Adrenal gland (tissue), 9 donors: ENCODE measurements at regions not wholly inside any gene's neighbourhood (a gene's known extent, or its start where the extent isn't known, plus 50 kb on each side); places are given as distances from the start of the nearest gene placed in this dataset.

Source experiments
- DNase-seq, 7 donors: peaks; one replicate each; pipeline ENCODE4 v3.0.0-alpha.2; 2019 to 2020
- H3K27ac ChIP-seq, 5 donors: fragments of 200-600 bp; sonication (generic) in 4 of 5; 1 replicate in 3 of 5; 2 replicates in 2 of 5; pipeline versions ENCODE4 v1.5.1 to v1.8.0; 2016 to 2020; ENCODE audit warnings: mild to moderate bottlenecking in 1 of 5
- H3K27me3 ChIP-seq: fragments of 200-600 bp; 2 replicates; pipeline ENCODE4 v1.8.0; 2021
- H3K36me3 ChIP-seq, 2 donors: fragments of 200-600 bp; replicated peaks in 1 of 2; 1 replicate in 1 of 2; 2 replicates in 1 of 2; pipeline versions ENCODE4 v1.5.1 to v1.8.0; 2018 to 2022
- H3K4me1 ChIP-seq, 2 donors: fragments of 200-600 bp; replicated peaks in 1 of 2; 1 replicate in 1 of 2; 2 replicates in 1 of 2; pipeline versions ENCODE4 v1.5.1 to v1.8.0; 2018 to 2021
- H3K4me3 ChIP-seq, 4 donors: fragments of 200-600 bp; sonication (generic) in 3 of 4; one replicate each; pipeline ENCODE4 v1.5.1; 2016 to 2018
- H3K9me3 ChIP-seq, 3 donors: fragments of 200-600 bp; sonication (generic) in 1 of 3; replicated peaks in 1 of 3; 1 replicate in 2 of 3; 2 replicates in 1 of 3; pipeline versions ENCODE4 v1.5.1 to v1.8.0; 2016 to 2021
- POLR2A ChIP-seq, 2 donors: fragments of 450-650 bp; IDR thresholded peaks; one replicate each; pipeline ENCODE4 v1.6.1; 2017; ENCODE audit warnings: antibody characterized with exemption in 2 of 2, mild to moderate bottlenecking in 2 of 2, moderate library complexity in 1 of 2
- WGBS, 4 donors: extraction: QIAGEN DNeasy Blood & Tissue Kit in 2 of 4; methylation state at CpG; one replicate each; pipeline versions ENCODE4 v1.1.5 to v1.1.7; 2013 to 2017; 5-methylcytosine and 5-hydroxymethylcytosine counted together
- intact Hi-C, 2 donors: fragments of 100-400 bp; cut with DNase I; formaldehyde crosslinking; loops; one replicate each; pipeline versions ENCODE4 v1.14.1 to v1.15.0; 2022 to 2023
- TF ChIP-seq, protein P1 (sequence below), 6 experiments: fragments of 450-650 bp in 4 of 6; fragments of 200-600 bp in 2 of 6; sonication (generic) in 1 of 6; IDR thresholded peaks; 1 replicate in 5 of 6; 2 replicates in 1 of 6; pipeline versions ENCODE4 v1.5.1 to v1.8.0; 2016 to 2021; ENCODE audit warnings: antibody characterized with exemption in 6 of 6, mild to moderate bottlenecking in 2 of 6, moderate library complexity in 1 of 6
- donor health status: healthy with polysubstance abuse.
- donor health status: Bipolar disorder and iron deficiency.
- donor health status: DM: yes; HTN: yes; CAD: no.
- donor health status: DM: no; HTN: no; CAD: no.
- donor health status: DM: no; HTN: no; CAD: no.

DNA sequence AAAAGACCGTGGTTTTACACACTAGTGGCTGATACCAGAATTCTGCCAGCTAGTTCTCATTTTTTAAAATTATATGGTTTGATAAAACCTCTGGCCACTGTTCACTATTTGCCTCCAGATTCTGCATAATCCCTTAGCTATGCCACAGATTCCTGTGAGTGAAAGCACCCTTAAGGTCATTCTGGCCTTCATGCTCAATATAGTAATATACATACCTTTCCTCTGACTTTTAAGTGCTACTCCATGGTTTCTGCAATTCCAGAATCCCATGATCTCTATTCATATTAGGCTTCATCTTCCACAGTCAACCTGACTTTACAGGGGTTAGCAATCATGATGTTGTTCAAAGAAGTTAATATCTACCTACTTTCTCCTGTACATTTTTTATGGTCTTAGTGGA lies 274.1 kb upstream of the EDNRB start:
- Histone ChIP-seq H3K27me3 (no peaks in the 10 kb centered on the region), H3K4me3 (no peak overlapping the region), H3K9me3 (no peaks in the 10 kb centered on the region), H3K27ac (no peak overlapping the region), H3K36me3 (no peaks in the 10 kb centered on the region), H3K4me1 (no peaks in the 10 kb centered on the region)
- 0 to 83% (median 43%) methylated on average over 1 of the region's 1 CpG for WGBS, 4 donors
- intact Hi-C loops = no loop called here
- TF ChIP-seq, protein P1, sequence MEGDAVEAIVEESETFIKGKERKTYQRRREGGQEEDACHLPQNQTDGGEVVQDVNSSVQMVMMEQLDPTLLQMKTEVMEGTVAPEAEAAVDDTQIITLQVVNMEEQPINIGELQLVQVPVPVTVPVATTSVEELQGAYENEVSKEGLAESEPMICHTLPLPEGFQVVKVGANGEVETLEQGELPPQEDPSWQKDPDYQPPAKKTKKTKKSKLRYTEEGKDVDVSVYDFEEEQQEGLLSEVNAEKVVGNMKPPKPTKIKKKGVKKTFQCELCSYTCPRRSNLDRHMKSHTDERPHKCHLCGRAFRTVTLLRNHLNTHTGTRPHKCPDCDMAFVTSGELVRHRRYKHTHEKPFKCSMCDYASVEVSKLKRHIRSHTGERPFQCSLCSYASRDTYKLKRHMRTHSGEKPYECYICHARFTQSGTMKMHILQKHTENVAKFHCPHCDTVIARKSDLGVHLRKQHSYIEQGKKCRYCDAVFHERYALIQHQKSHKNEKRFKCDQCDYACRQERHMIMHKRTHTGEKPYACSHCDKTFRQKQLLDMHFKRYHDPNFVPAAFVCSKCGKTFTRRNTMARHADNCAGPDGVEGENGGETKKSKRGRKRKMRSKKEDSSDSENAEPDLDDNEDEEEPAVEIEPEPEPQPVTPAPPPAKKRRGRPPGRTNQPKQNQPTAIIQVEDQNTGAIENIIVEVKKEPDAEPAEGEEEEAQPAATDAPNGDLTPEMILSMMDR (IDR thresholded peaks at IDR 0.05) = no peak
- TF ChIP-seq POLR2A (IDR thresholded peaks at IDR 0.05) = no peak
- no peak for DNase-seq

DNA sequence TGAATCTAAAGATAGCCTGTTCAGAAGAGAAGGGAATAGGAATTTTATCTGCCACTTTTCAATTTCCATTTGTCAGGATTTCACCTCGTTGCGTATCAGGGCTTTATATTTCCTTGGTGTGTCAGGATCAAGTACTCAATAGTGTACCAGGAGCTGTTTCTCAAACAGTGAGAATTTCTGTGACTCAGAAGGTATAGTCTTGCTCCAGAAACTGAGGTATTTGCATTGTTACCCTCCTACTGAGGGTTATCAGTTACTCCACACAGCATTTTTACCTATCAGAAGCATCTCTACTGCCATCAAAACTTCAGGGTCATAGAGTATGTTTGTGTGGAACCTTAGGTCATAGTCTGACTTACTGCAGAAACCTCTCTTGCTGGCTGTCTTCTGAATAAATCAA lies 271.7 kb upstream of the EDNRB start:
- intact Hi-C loops = no loop called here
- no peak for DNase-seq
- no peak overlapping the region for H3K27ac ChIP-seq
- 65 to 74% (median 68%) methylated on average over 2 of the region's 2 CpGs for WGBS, 4 donors
- H3K27me3 ChIP-seq = no peaks in the 10 kb centered on the region
- no peak overlapping the region for H3K4me3 ChIP-seq
- H3K4me1 ChIP-seq = no peaks in the 10 kb centered on the region
- no peaks in the 10 kb centered on the region for H3K36me3 ChIP-seq
- TF ChIP-seq POLR2A (IDR thresholded peaks at IDR 0.05) = no peak
- TF ChIP-seq, protein P1 (IDR thresholded peaks at IDR 0.05) = no peak
- H3K9me3 ChIP-seq = no peaks in the 10 kb centered on the region

DNA sequence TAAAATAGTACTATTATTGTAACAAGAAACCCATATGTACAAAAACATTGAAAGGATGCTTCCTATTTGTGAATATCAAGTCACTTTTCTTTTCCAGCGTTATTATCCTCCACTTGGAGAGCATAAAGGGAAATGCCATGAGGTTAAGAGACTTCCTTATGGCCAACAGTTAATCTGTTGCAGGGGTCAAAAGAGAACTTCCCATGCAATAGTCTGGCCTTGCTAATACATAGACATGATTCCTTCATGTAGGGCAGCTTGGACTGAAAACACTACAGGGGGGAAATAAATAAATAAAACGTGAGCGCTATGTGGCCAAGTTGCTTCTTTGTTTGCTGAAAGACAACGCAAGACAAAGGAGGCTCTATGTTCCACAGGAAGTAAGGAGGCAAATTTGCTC lies 269.1 kb upstream of the EDNRB start:
- intact Hi-C loops = no loop called here
- Histone ChIP-seq H3K4me1 (no peaks in the 10 kb centered on the region), H3K27ac (no peak overlapping the region), H3K9me3 (no peaks in the 10 kb centered on the region), H3K36me3 (no peaks in the 10 kb centered on the region), H3K4me3 (no peak overlapping the region), H3K27me3 (no peaks in the 10 kb centered on the region)
- no peak for TF ChIP-seq POLR2A (IDR thresholded peaks at IDR 0.05)
- TF ChIP-seq, protein P1 (IDR thresholded peaks at IDR 0.05) = no peak
- WGBS, 4 donors = 45 to 67% (median 56%) methylated on average over 4 of the region's 4 CpGs
- DNase-seq = no peak

DNA sequence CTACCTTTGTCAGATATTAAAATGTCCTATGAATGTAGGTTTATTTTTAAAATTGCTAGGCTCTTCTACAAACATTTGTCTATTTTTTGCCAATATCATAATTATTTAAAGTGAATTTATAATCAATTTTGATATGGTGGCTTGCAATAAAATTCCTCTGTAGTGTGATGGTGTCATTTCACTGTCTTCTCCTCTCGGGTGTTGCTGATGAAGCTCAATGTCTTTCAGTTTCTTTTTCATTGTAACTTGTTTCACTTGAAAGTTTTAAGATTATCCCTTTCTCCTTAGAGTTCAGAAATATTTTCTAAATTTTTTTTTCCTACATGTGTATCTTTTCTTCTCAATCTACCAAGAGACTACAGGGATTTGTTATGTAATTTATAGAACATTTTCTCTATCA lies 267.1 kb upstream of the EDNRB start:
- Histone ChIP-seq H3K27me3 (no peaks in the 10 kb centered on the region), H3K4me3 (no peak overlapping the region), H3K4me1 (no peaks in the 10 kb centered on the region), H3K36me3 (no peaks in the 10 kb centered on the region), H3K27ac (no peak overlapping the region), H3K9me3 (no peaks in the 10 kb centered on the region)
- 69 to 83% (median 74%) methylated on average over 1 of the region's 1 CpG for WGBS, 4 donors
- DNase-seq = no peak
- intact Hi-C loops = no loop called here
- TF ChIP-seq, protein P1 (IDR thresholded peaks at IDR 0.05) = no peak
